Medulla oblongata (tissue), 1 donor: ENCODE measurements at regions not wholly inside any gene's neighbourhood (a gene's known extent, or its start where the extent isn't known, plus 50 kb on each side); places are given as distances from the start of the nearest gene placed in this dataset.
"Not testable (repeated sequence)": the region's sequence is repeated elsewhere in the genome, so short reads cannot be mapped to it uniquely, and the experiment has no call there.

ENCODE experiments used
- DNase-seq: peaks from one replicate; pipeline ENCODE4 v3.0.0-alpha.2; 2015; ENCODE audit errors: extremely low spot score

GRCh38 chr3:192033246-192033645 is 572.3 kb downstream of the PYDC2 start:
- DNase-seq = no peak

- no peak for DNase-seq
Observed at GRCh38 chr3:192038726-192039125, 577.8 kb downstream of the PYDC2 start.

- no peak for DNase-seq
Observed at GRCh38 chr3:192039593-192039992, 578.6 kb downstream of the PYDC2 start.

GRCh38 chr3:192040282-192041043 is 579.5 kb downstream of the PYDC2 start:
- DNase-seq = no peak

- DNase-seq = no peak
Observed at GRCh38 chr3:192042116-192042515, 581.2 kb downstream of the PYDC2 start.

GRCh38 chr3:192054881-192055280 is 593.9 kb downstream of the PYDC2 start:
- DNase-seq = no peak

- no peak for DNase-seq
Observed at GRCh38 chr3:192055946-192056345, 595.0 kb downstream of the PYDC2 start.

GRCh38 chr3:192057261-192057660 is 596.3 kb downstream of the PYDC2 start:
- DNase-seq = no peak

- no peak for DNase-seq
Observed at GRCh38 chr3:192060160-192060781, 599.3 kb downstream of the PYDC2 start.

- DNase-seq = no peak
Observed at GRCh38 chr3:192061426-192061825, 600.5 kb downstream of the PYDC2 start.

- DNase-seq = no peak
Observed at GRCh38 chr3:192062186-192062585, 601.2 kb downstream of the PYDC2 start.

GRCh38 chr3:192063570-192063969 is 602.6 kb downstream of the PYDC2 start:
- no peak for DNase-seq

GRCh38 chr3:192064959-192065358 is 604.0 kb downstream of the PYDC2 start:
- no peak for DNase-seq

GRCh38 chr3:192066253-192066652 is 605.3 kb downstream of the PYDC2 start:
- not testable (repeated sequence) for DNase-seq

- no peak for DNase-seq
Observed at GRCh38 chr3:192068464-192069254, 607.7 kb downstream of the PYDC2 start.

- DNase-seq = no peak
Observed at GRCh38 chr3:192077795-192078497, 617.0 kb downstream of the PYDC2 start.

- DNase-seq = no peak
Observed at GRCh38 chr3:192079098-192079497, 618.1 kb downstream of the PYDC2 start.

GRCh38 chr3:192080336-192080735 is 619.4 kb downstream of the PYDC2 start:
- DNase-seq = no peak

GRCh38 chr3:192082730-192083660 is 622.0 kb downstream of the PYDC2 start:
- DNase-seq = no peak
